Stomach (tissue), 4 donors: ENCODE measurements at regions not wholly inside any gene's neighbourhood (a gene's known extent, or its start where the extent isn't known, plus 50 kb on each side); places are given as distances from the start of the nearest gene placed in this dataset.

Source experiments
- CTCF ChIP-seq, 7 experiments: fragments of 450-650 bp in 4 of 7; fragments of 200-600 bp in 3 of 7; sonication (generic) in 3 of 7; IDR thresholded peaks; one replicate each; pipeline ENCODE4 v1.5.1; 2016 to 2019; ENCODE audit warnings: antibody characterized with exemption in 7 of 7, control low read depth in 2 of 7, mild to moderate bottlenecking in 1 of 7
- POLR2A ChIP-seq, 4 donors: fragments of 450-650 bp; IDR thresholded peaks; one replicate each; pipeline ENCODE4 v1.6.1; 2016; ENCODE audit warnings: antibody characterized with exemption in 4 of 4, control low read depth in 2 of 4, mild to moderate bottlenecking in 1 of 4, moderate library complexity in 1 of 4

- no peak for TF ChIP-seq CTCF (IDR thresholded peaks at IDR 0.05)
- no peak for TF ChIP-seq POLR2A (IDR thresholded peaks at IDR 0.05)
Observed at GRCh38 chr5:82494942-82495341, 216.8 kb upstream of the RPS23 start.
